HG02623 (cell line): ENCODE measurements at regions not wholly inside any gene's neighbourhood (a gene's known extent, or its start where the extent isn't known, plus 50 kb on each side); places are given as distances from the start of the nearest gene placed in this dataset.
"Not testable (repeated sequence)": the region's sequence is repeated elsewhere in the genome, so short reads cannot be mapped to it uniquely, and the experiment has no call there.

Experiments used
- ATAC-seq: cut with Tn5 transposase; IDR thresholded peaks from one replicate; pipeline ENCODE4 v1.9.1; 2021; ENCODE audit warnings: moderate library complexity; ENCODE audit not compliant: unreplicated experiment

DNA sequence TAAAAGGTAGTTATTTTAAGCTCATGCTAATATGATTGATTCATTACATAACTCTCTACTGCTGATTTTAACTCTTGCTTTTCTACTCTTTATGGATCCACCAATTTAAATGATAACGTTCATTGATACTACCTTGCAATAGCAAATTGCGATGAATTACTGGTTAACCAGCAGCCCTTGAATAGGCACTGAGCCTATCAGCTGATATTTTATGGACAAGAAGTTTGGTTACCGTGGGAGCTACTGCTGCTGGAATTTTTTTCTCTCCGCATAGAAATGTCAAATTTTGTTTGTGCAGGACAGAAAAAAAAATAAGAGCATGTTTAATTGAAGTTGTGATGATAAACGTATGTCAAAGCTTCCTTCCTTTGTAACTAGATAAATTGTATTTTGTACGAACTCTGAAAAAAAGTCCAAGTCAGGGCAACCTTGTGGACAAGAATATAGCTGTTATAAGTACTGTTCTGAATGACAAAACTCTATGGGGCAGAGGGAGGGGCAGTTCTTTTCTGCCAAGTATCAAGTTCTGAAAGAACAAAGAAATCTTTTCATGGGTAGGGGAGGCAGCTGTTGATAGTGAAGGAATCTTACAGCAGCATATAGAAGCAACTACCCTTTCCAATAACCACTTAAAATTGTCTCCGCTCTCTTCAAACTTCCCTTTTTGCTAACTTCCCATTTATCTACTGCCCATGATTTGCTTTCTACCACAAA lies 434.9 kb upstream of the PABPC4L start:
- ATAC-seq: no peak

DNA sequence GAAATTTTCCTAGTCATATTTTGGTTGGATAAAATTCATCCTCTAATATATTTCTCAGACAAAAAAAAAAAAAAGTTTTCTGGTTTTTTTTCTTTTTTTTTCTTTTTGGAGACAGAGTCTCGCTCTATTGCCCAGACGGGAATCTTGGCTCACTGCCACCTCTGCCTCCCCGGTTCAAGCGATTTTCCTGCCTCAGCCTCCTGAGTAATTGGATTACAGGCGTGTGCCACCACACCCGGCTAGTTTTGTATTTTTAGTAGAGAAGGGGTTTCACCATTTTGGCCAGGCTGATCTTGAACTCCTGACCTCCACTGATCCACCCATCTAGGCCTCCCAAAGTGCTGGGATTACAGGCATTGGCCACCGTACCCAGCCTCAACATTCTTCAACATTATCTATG lies 432.7 kb upstream of the PABPC4L start:
- no peak for ATAC-seq

DNA sequence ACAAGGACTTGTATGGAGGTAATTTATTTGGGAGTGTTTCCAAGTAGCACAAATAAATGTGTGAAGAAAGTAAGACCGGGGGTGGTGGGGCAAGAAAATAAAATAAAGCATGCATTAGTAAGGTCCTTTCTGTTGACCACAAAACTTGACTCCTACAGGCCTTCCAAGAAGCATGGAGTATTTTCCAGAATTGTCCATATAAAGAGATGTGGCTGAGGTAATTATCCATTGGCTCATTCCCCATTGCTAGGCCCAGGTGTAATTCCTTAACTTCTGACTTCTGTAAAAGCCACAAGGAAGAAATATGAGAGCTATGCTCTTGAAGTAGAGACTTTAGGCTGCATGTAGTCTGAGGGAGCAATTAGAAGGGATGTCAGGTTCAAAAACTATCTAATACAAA lies 430.5 kb upstream of the PABPC4L start:
- ATAC-seq: no peak

DNA sequence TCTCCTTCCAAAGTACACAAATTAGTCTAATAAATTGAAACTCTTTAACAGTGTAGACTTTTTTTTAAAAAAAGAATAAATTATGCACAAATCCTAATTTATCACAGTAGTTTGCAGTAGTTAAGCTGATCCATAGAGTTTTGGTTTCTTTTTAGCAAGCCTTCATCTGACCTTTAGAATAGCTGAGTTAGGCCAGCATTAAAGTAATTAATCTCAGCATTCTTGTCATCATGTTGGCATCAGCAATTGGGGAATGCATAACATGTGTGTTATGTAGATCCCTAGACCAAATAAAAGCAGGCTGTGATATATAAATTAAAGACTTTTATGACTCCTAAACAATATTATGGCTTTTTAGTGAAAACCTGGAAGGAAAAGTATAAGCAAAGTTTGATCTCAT lies 426.5 kb upstream of the PABPC4L start:
- ATAC-seq: no peak

DNA sequence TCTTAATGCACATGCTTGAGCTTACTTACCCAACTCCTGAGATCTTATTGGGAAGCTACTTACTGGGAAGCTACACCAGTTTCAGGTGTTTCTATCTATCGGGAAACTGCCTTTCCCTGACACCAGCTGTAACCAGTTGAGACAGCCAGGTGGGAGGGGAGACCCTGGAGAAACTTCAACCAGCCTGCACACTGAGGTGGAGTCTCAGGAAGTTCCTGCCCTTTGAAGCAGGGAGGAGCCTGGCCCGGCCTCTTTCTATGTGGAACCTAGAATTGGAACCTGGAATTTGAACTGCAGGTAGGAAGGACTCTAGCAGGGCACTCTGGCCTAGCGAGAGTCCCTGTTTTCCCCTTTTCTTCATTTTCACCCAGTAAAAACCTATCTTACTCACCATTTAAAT lies 425.8 kb upstream of the PABPC4L start:
- no peak for ATAC-seq

DNA sequence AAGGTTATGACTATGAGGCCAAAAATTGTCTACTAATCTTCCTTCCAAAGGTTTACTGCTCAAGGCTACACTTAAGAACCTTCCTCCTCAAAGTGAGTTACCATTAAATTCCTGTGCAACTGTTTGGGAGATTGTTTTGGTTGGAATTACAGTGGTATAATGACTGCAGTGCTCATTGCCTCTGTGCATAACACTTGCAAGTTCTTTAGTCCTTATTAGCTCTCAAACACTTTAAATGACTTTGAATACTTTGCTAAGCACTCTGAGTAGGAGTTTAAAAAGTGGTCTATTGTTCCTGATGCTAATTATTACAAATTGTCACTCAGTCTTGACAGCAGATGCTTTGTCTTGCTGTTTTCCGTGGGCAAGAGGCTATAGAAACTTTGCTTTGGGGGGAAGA lies 422.8 kb upstream of the PABPC4L start:
- ATAC-seq: no peak

DNA sequence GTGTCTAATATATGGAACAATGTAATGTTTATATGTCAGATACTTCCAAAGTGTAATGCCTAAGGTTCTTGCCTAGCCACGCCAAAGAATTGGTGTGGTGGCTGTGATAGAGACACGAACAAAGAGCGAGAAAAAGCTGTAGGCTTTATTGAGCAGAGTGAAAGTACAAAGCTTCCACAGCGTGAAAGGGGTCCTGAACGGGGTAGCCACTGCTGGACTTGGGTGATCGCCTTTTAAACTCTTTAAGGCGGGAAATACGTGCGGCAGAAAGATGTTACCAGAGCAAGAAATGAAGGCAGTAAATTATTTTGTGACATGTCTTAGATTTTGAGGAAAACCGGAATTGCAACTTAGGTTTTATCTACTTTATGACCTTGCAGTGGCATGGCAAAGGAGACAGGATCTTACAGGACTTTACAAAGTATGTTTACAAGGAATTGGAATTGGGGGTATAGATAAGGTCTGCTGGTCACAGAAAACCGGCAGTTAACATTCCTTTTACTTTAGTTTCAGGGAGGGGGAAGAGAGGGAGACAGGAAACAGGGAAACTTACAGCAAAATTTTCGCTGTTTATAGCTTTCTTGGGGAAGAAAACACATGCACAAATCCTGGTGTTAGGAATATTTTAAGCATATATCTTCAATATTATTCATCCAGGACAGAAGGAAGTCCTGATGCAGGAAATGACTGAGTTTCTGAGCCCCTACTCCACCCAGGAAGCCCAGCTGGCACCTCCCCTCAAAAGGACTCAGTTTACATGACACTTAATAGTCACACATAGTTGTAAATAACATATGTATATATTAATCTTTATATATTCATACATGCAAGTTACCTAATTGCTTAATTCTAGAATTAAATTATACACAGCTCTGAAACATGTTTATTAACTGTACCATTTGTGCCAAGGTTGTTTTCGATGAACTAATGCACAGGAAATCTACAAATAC lies 421.3 kb upstream of the PABPC4L start:
- not testable (repeated sequence) for ATAC-seq

DNA sequence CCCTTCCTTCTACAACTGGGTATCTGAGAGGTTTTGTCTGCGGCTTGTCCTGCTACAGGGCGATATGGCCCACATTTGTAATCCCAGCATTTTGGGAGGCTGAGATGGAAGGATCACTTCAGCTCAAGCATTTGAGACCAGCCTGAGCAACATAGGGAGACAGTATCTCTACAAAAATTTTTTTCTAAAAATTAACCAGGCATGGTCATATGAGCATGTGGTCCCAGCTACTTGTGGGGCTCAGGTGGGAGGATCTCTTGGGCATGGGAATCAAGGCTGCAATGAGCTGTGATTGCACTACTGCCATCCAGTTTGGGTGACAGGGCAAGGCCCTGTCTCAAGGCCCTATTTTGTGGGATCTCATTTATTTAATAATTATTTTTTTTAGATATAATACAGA lies 420.6 kb upstream of the PABPC4L start:
- no peak for ATAC-seq

DNA sequence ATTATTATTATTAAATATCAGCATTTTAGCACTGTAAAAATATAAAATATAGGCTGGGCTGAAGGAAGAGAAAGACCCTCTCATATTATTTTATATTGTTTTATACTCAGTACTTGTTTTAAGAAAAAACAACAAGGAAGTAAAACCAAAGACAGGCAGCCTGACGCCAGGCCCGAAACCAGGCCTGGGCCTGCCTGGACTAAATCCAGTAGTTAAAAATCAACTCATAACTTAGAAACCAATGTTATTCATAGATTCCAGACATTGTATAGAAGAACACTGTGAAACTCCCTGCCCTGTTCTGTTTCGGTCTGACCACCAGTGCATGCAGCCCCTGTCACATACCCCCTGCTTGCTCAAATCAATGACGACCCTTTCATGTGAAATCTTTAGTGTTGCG lies 420.1 kb upstream of the PABPC4L start:
- ATAC-seq: not testable (repeated sequence)

DNA sequence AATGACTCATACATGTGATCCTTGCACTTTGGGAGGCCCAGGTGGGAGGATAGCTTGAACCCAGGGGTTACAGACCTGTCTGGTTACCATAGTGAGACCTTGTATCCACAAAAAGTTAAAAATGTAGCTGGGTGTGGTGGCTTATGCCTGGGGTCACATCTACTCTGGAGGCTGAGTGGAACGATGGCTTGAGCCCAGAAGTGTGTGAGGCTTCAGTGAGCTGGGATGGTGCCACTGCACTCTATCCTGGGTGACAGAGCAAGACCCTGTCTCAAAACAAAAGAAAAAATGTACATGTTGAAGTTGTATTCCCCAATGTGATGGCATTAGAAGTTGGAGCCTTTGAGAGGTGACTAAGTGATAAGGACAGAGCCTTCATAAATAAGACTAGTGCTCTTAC lies 409.4 kb upstream of the PABPC4L start:
- ATAC-seq: no peak

DNA sequence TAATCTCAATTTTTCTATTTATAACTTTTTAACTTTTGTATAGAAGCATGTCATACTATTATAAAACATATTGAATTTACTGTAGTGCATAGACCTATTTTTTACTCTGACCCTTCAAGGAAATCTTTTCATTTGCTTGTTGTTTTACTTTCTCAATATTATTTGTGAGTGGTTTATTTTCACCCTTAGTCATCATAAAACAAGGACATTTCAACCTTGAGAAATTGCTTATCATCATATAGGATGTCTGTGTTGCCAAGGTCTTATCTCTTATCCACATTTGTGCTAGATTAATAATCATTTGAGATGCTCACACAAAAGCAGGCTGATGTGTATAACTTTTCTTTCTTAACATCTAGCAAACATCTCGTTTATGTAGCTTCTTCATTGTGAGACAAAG lies 408.6 kb upstream of the PABPC4L start:
- ATAC-seq: no peak

DNA sequence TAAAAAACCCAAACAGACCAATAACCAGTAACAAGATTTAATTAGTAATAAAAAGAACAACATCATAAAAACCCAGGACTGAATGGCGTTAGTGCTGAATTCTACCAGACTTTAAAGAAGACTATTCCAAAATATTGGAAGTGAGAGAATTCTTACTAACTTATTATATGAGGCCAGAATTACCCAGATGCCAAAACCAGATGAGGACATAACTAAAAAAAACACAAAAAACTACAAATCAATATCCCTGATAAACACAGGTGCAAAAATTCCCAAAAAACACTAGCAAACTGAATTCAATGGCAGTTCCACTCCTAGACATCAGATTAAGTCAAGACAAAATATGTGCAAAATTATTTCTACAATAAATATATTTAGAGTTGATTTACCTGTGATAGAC lies 400.1 kb upstream of the PABPC4L start:
- ATAC-seq: no peak

DNA sequence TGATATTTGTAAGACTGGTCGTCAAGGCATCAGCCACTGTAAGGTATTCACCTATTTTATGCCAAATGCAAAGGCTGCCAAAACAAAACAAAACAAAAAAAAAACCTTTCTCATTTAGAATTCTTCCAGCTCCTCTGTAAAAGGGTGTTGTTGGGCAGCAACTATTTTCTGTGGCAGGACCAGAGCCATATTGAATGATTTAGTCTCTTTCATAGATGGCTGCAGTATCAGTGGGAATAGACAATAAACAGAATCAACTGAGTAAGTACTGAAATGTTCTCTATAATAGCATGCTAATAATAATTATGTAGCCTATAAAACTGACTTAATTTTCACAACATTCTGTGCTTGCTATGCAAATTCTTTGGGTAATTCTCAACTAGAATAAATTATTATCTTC lies 389.7 kb upstream of the PABPC4L start:
- ATAC-seq: no peak

DNA sequence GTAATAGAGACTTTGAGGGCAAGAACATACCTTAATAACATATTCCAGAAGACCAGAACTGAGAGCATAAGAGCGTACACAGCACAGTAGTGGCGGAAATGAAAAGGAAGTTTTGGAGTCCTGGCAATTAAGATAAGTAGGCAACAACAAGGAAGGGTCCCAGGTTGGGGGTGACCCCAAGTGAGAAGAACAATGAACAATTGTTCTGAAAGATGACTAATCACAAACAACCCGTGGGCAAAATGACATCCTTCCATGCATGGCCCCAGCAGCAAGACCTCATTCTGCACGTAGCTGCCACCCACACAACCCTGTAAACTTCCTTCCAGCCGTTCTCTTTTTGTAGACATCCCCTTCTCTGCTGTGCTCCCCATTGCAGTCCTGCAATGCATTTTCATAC lies 384.4 kb upstream of the PABPC4L start:
- no peak for ATAC-seq

DNA sequence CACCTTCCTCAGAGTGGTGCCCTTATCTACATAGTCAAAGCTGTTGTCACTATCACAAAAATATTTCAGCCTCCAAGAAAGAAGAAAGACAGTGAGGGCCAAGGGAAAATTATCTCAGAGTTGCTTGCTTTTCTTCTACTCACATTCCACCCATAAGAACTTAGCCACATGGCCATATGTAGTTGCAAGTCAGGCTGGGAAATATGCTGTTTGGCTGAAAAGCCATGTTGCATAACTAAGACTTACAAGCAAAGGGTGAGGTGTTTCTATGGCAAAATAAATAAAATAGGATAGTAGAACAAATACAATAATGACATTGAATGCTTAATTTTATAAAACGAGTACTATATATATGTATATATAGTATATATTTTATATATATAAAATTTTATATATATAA lies 365.9 kb upstream of the PABPC4L start:
- ATAC-seq: no peak

DNA sequence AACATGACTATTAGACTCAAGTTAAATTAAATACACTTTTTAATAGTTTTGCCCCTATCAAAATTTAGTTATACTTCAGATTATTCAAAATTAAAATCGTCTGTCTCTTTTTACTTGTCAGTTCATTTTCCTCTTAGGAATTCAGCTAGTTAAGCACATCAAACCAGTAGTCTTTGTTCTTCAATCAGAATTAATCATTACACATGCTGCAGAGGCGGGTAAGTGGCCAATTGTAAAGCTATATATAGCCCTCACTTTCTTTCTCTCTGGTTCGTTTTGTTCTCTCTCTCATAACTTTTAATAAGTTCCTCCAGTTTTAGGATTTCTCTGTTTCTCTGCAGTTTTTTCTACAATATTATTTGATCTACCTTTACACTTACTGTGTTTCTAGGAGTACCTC lies 359.1 kb upstream of the PABPC4L start:
- ATAC-seq: no peak

DNA sequence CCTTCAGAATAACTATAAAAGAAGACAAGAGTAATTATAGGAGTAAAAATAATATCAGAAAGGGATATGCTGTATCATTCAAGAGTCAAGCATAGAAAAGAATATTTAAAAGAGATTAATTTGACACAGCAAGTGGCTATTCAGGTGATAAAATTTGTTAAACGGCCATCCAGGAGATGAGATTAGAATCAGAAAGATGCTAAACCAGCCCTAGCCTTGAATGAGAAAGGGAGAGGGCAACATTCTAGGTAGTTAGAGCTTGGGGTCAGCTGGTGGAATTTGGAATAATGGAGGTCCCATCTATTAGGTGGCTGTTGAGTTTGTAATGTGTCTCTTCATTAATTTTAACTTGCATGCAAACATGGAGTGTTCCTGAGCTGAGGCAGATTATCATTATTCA lies 350.5 kb upstream of the PABPC4L start:
- ATAC-seq: no peak

DNA sequence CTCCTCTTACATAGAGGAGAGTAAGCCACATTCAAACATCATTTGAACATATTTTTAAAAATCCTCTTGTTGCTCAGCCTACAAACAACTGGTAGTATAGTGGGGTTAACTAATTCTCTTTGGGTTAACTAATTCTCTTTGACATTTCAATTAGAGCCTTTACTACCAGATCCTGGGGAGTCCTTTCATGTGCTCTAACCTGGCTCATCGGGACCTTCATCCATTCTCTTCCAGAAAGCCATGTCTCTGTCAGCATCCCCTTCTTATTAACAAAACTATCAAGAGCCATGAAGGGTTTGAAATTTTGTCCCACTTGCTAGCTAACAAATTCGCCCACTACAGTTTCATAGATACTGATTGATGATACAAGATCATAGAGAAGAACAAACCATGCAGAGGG lies 349.8 kb upstream of the PABPC4L start:
- no peak for ATAC-seq

DNA sequence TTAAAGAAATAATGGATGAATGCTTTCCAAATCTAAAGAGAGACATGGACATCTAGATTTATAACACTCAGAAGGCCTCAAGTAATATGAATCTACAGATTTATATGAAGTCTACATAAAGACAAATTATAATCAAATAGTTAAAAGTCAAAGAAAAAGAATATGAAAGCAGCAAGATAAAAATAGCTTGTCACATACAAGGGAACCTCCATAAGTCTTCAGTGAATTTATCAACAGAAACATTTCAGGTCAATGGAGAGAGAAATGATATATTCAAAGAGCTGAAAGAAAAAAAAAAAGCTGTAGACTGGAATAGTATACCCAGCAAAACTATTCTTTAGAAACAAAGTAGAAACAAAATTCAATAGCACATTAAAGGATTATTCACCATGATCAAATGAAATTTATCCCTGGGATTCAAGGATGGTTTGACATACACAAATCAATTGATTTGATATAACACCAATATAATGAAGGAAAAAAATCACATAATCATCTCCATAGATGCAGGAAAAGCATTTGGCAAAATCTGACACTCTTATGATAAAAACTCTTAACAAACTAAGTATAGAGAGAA lies 346.6 kb upstream of the PABPC4L start:
- no peak for ATAC-seq

DNA sequence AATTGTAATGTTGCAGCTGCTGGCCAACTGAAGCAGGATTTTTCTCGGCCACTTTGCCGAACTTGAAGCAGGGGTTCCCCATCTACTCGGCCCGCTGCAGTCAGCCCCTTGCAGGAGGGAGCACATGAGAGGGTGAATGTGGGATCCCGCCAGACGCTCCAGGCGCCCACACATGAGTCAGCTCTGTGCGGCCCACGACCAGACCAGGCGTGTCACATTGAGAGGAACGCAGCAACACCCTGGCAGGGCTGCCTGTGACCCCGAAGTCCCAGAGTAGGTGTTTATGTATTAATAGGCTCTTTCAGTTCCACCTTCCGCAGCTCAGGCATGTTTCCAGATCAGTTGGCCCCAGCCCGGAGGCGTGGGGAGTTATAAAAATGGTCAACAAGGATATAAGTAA lies 344.7 kb upstream of the PABPC4L start:
- no peak for ATAC-seq

DNA sequence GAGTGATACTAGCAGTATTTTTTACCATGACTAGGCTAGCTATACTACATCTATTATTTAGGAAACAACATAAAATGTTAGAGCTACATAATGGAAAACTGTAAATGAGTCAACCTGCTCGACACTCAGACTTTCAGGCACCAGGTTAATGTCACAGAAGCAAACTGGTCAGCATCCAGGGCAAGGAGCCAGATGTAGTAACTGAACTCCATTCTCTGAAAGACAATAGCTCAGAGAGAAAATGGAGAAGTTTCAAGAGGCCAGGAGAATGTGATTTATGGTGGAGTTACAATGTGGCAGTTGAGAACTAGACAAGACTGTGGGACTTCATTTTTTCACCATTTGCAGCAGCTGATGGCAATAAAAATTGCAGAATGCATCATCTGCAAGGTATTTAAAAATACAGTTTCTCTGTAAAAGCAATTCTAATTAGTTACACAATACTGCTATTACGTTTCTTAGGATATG lies 342.7 kb upstream of the PABPC4L start:
- no peak for ATAC-seq

DNA sequence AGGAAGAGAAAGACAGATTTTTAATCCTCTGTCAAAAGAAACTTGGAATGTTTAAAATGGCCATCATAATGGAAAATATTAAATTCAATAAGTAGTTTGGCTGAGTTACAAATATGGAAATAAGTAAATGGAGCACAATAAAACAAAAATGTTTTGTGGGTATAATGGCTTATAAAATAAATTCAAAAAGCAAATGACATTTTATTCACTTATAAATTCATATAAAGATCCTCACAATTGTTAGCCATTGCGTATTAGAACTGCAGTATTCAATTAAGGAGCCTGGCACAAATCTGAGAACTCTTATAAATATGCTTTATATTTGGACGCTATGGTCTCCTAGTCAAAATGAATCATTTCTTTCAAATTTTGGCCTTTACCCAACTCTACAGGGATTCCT lies 339.0 kb upstream of the PABPC4L start:
- no peak for ATAC-seq
